Head of caudate nucleus (tissue), 42 donors: ENCODE measurements at regions not wholly inside any gene's neighbourhood (a gene's known extent, or its start where the extent isn't known, plus 50 kb on each side); places are given as distances from the start of the nearest gene placed in this dataset.

ENCODE experiments used
- DNase-seq, 42 donors: peaks; one replicate each; pipeline versions ENCODE4 v3.0.0 to v3.0.0-alpha.2; 2020 to 2021; ENCODE audit warnings: mixed read lengths in 7 of 42
- intact Hi-C: fragments of 100-400 bp; cut with DNase I; formaldehyde crosslinking; loops from one replicate; pipeline ENCODE4 v1.15.0; 2022

GRCh38 chr15:27628486-27628885 lies 470.6 kb downstream of the OCA2 start:
- no peak for DNase-seq
- intact Hi-C loops, result no loop called here

- DNase-seq, result no peak
- intact Hi-C loops, result no loop called here
These were observed 471.5 kb downstream of the OCA2 start for GRCh38 chr15:27627623-27628022.

GRCh38 chr15:27623560-27624305 lies 475.4 kb downstream of the OCA2 start:
- no peak for DNase-seq
- intact Hi-C loops, result no loop called here

- intact Hi-C loops, result no loop called here
These were observed 476.0 kb downstream of the OCA2 start for GRCh38 chr15:27623149-27623548.

GRCh38 chr15:27622371-27622770 lies 476.7 kb downstream of the OCA2 start:
- intact Hi-C loops, result no loop called here
- DNase-seq, result no peak

More at GRCh38 chr15:27623149-27623548, 476.0 kb downstream of the OCA2 start:
- DNase-seq, result no peak

- intact Hi-C loops, result no loop called here
- no peak for DNase-seq
These were observed 479.9 kb downstream of the OCA2 start for GRCh38 chr15:27619204-27619603.

GRCh38 chr15:27617013-27617412 lies 482.1 kb downstream of the OCA2 start:
- intact Hi-C loops, result no loop called here
- DNase-seq, result no peak

- intact Hi-C loops, result no loop called here
- no peak for DNase-seq
These were observed 490.9 kb downstream of the OCA2 start for GRCh38 chr15:27608248-27608647.

GRCh38 chr15:27601239-27601960 lies 497.7 kb downstream of the OCA2 start:
- intact Hi-C loops, result no loop called here
- peak in 8 of 42 donors; percentile 8 to 43 (median 17) for DNase-seq

- intact Hi-C loops, result no loop called here
- DNase-seq, result no peak
These were observed 500.1 kb downstream of the OCA2 start for GRCh38 chr15:27599034-27599433.

- DNase-seq, result no peak
- intact Hi-C loops, result no loop called here
These were observed 500.7 kb downstream of the OCA2 start for GRCh38 chr15:27598251-27599009.

GRCh38 chr15:27595211-27595610 lies 503.9 kb downstream of the OCA2 start:
- DNase-seq, result no peak
- intact Hi-C loops, result no loop called here

- intact Hi-C loops, result no loop called here
- DNase-seq, result no peak
These were observed 506.9 kb downstream of the OCA2 start for GRCh38 chr15:27592036-27592760.
